Panc1 (cell line): ENCODE measurements at regions not wholly inside any gene's neighbourhood (a gene's known extent, or its start where the extent isn't known, plus 50 kb on each side); places are given as distances from the start of the nearest gene placed in this dataset.

Source experiments
- CTCF ChIP-seq: fragments of 450-650 bp; IDR thresholded peaks from 2 replicates; pipeline ENCODE4 v1.5.1; 2017; ENCODE audit warnings: mild to moderate bottlenecking
- POLR2AphosphoS5 ChIP-seq: IDR thresholded peaks from 2 replicates; pipeline ENCODE4 v1.6.1; 2012; ENCODE audit warnings: mild to moderate bottlenecking, low read depth, low read length, moderate library complexity
- TF ChIP-seq, protein P1 (sequence below), 2 experiments: IDR thresholded peaks; 2 replicates each; pipeline ENCODE4 v1.6.1; 2011 to 2012; ENCODE audit warnings: low read depth in 2 of 2, control low read depth in 1 of 2, low read length in 1 of 2, mild to moderate bottlenecking in 1 of 2, moderate library complexity in 1 of 2; ENCODE audit not compliant: insufficient read depth in 1 of 2

DNA sequence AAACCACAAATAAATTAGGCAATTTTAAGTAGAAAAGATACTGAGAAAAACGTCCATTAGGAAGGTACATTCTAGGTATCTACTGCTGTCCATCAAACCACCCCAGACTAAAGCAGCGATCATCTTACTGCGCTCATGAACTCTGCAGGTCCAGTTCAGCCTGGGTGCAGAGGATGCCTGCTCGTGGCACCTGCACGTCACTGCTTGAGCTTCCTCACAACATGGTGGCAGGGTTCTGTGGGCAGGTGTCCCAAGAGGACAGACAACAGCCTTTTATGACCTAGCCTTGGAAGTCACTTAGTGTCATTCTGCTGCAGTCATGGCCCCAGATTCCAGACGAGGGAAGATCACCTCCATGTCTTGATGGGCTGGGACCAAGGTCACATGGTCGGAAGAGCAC is 93.4 kb downstream of the MICALL2 start:
- TF ChIP-seq CTCF (no peak), POLR2AphosphoS5 (no peak)
- TF ChIP-seq, protein P1, sequence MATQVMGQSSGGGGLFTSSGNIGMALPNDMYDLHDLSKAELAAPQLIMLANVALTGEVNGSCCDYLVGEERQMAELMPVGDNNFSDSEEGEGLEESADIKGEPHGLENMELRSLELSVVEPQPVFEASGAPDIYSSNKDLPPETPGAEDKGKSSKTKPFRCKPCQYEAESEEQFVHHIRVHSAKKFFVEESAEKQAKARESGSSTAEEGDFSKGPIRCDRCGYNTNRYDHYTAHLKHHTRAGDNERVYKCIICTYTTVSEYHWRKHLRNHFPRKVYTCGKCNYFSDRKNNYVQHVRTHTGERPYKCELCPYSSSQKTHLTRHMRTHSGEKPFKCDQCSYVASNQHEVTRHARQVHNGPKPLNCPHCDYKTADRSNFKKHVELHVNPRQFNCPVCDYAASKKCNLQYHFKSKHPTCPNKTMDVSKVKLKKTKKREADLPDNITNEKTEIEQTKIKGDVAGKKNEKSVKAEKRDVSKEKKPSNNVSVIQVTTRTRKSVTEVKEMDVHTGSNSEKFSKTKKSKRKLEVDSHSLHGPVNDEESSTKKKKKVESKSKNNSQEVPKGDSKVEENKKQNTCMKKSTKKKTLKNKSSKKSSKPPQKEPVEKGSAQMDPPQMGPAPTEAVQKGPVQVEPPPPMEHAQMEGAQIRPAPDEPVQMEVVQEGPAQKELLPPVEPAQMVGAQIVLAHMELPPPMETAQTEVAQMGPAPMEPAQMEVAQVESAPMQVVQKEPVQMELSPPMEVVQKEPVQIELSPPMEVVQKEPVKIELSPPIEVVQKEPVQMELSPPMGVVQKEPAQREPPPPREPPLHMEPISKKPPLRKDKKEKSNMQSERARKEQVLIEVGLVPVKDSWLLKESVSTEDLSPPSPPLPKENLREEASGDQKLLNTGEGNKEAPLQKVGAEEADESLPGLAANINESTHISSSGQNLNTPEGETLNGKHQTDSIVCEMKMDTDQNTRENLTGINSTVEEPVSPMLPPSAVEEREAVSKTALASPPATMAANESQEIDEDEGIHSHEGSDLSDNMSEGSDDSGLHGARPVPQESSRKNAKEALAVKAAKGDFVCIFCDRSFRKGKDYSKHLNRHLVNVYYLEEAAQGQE (IDR thresholded peaks at IDR 0.05; ENCODE audit: insufficient read depth in 1 of 2, low read depth in 2 of 2, low read length in 1 of 2) = no peak
